HG03342 (cell line): ENCODE measurements at regions not wholly inside any gene's neighbourhood (a gene's known extent, or its start where the extent isn't known, plus 50 kb on each side); places are given as distances from the start of the nearest gene placed in this dataset.
"Not testable (repeated sequence)": the region's sequence is repeated elsewhere in the genome, so short reads cannot be mapped to it uniquely, and the experiment has no call there.

ENCODE experiments used
- ATAC-seq: cut with Tn5 transposase; IDR thresholded peaks from one replicate; pipeline ENCODE4 v1.9.1; 2021; ENCODE audit warnings: mild to moderate bottlenecking, moderate library complexity; ENCODE audit not compliant: unreplicated experiment

GRCh38 chr5:92952243-92952642 is 628.8 kb downstream of the NR2F1-AS1 start:
- ATAC-seq, result no peak

- ATAC-seq, result no peak
Measured at GRCh38 chr5:92951746-92952145, 629.3 kb downstream of the NR2F1-AS1 start.

- ATAC-seq, result no peak
Measured at GRCh38 chr5:92946546-92946945, 634.5 kb downstream of the NR2F1-AS1 start.

GRCh38 chr5:92945605-92946097 is 635.4 kb downstream of the NR2F1-AS1 start:
- no peak for ATAC-seq

GRCh38 chr5:92944903-92945604 is 636.0 kb downstream of the NR2F1-AS1 start:
- no peak for ATAC-seq

- no peak for ATAC-seq
Measured at GRCh38 chr5:92944337-92944736, 636.7 kb downstream of the NR2F1-AS1 start.

- no peak for ATAC-seq
Measured at GRCh38 chr5:92942762-92943161, 638.3 kb downstream of the NR2F1-AS1 start.

- ATAC-seq, result no peak
Measured at GRCh38 chr5:92941806-92942205, 639.2 kb downstream of the NR2F1-AS1 start.

GRCh38 chr5:92939428-92939827 is 641.6 kb downstream of the NR2F1-AS1 start:
- no peak for ATAC-seq

- not testable (repeated sequence) for ATAC-seq
Measured at GRCh38 chr5:92937396-92937795, 643.6 kb downstream of the NR2F1-AS1 start.

GRCh38 chr5:92930057-92930456 is 651.0 kb downstream of the NR2F1-AS1 start:
- ATAC-seq, result no peak

GRCh38 chr5:92927291-92927778 is 653.7 kb downstream of the NR2F1-AS1 start:
- no peak for ATAC-seq

GRCh38 chr5:92923885-92924284 is 657.1 kb downstream of the NR2F1-AS1 start:
- no peak for ATAC-seq

GRCh38 chr5:92922231-92922967 is 658.6 kb downstream of the NR2F1-AS1 start:
- ATAC-seq, result no peak

GRCh38 chr5:92917044-92917443 is 664.0 kb downstream of the NR2F1-AS1 start:
- no peak for ATAC-seq

GRCh38 chr5:92916036-92916435 is 665.0 kb downstream of the NR2F1-AS1 start:
- no peak for ATAC-seq

- ATAC-seq, result no peak
Measured at GRCh38 chr5:92912283-92912682, 668.7 kb downstream of the NR2F1-AS1 start.

- no peak for ATAC-seq
Measured at GRCh38 chr5:92911851-92912250, 669.2 kb downstream of the NR2F1-AS1 start.

GRCh38 chr5:92911293-92911692 is 669.7 kb downstream of the NR2F1-AS1 start:
- no peak for ATAC-seq

GRCh38 chr5:92909602-92909962 is 671.4 kb downstream of the NR2F1-AS1 start:
- ATAC-seq, result no peak

GRCh38 chr5:92908952-92909601 is 671.9 kb downstream of the NR2F1-AS1 start:
- ATAC-seq, result no peak
